Left ventricle myocardium superior (tissue), 1 donor: ENCODE measurements at regions not wholly inside any gene's neighbourhood (a gene's known extent, or its start where the extent isn't known, plus 50 kb on each side); places are given as distances from the start of the nearest gene placed in this dataset.
A peak's percentile ranks its signal among the peaks of the same experiment; 100 is the strongest.

Experiments used
- ATAC-seq: fragments of 200-7000 bp; cut with Tn5 transposase; one replicate; pipeline ENCODE4 v1.9.1; 2020; ENCODE audit warnings: mild to moderate bottlenecking, moderate library complexity
- DNase-seq: peaks from one replicate; pipeline ENCODE4 v3.0.0-alpha.2; 2020
- intact Hi-C: fragments of 100-400 bp; cut with micrococcal nuclease; formaldehyde crosslinking; loops from one replicate; pipeline ENCODE4 v1.11.0; 2022
- donor health status: DM: no; HTN: yes; CAD: no; lungs with severe emphysema.

- intact Hi-C loops, result no loop called here
- ATAC-seq (no peak), DNase-seq (no peak)
Observed at GRCh38 chr7:25536851-25537250, 308.6 kb upstream of the NPVF start.

GRCh38 chr7:25537662-25538375 lies 309.5 kb upstream of the NPVF start:
- DNase-seq, result no peak
- no peak for ATAC-seq
- intact Hi-C loops, result no loop called here

GRCh38 chr7:25541094-25541821 lies 313.0 kb upstream of the NPVF start:
- intact Hi-C loops, result no loop called here
- ATAC-seq (no peak), DNase-seq (no peak)

- ATAC-seq, result no peak
- intact Hi-C loops, result no loop called here
- DNase-seq, result no peak
Observed at GRCh38 chr7:25541877-25542276, 313.6 kb upstream of the NPVF start.

- DNase-seq (no peak), ATAC-seq (no peak)
- intact Hi-C loops, result no loop called here
Observed at GRCh38 chr7:25543210-25543609, 314.9 kb upstream of the NPVF start.

DNA sequence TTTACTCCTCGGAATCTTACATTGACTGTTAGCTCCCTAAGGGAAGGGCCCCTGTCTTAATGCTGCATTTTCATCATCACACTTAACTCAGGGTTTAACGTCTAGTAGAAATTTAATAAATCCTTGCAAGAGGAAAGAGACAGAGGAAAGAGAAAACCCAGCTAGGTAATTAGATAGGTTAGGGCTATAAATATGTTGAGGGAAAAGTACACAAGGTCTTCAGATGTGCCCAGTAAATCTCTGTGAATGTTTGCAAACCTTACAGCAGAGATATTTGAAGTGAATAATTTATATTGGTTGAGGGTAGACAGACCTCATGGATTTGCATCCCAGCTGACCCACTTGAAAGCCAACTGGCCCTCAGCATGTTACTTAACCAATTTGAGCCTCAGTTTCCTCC lies 315.5 kb upstream of the NPVF start:
- intact Hi-C loops, result no loop called here
- DNase-seq (no peak), ATAC-seq (no peak)

GRCh38 chr7:25544254-25544653 lies 316.0 kb upstream of the NPVF start:
- intact Hi-C loops, result no loop called here
- DNase-seq, result no peak
- ATAC-seq, result no peak

- intact Hi-C loops, result no loop called here
- peak; percentile 51 for DNase-seq
- peak; percentile 78 for ATAC-seq
Observed at GRCh38 chr7:25545124-25546008, 317.1 kb upstream of the NPVF start.

GRCh38 chr7:25546306-25546705 lies 318.0 kb upstream of the NPVF start:
- intact Hi-C loops, result no loop called here
- ATAC-seq (no peak), DNase-seq (no peak)

DNA sequence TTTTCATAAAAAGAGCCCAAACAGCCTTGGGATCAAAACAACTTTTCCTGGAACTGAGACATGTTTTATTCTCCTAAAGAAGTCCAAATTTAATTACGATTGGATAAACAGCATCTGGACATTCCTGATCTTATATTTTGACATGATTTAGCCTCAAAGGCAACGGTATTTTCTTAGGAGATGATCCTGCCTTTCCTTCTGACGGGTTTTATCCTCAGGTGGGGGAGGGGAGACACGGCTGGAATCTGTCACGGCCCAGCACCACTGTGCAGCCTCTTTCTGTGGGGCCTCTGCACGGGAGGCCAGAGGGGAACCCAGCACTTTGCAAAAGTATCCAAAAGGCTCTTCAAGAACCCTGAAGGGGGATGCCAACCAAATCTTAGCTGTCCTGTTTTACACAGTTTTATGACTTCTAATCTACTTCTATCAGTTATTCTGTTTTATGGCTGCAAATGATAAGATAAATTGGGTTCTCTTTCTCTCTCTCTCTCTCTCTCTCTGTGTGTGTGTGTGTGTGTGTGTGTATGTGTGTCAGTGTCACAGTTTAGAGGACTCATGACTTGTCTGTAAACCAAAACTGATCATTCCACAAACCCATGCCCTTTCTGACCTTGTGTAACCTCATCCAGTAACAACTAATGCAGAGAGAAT lies 321.1 kb upstream of the NPVF start:
- intact Hi-C loops, result no loop called here
- ATAC-seq (no peak), DNase-seq (no peak)

DNA sequence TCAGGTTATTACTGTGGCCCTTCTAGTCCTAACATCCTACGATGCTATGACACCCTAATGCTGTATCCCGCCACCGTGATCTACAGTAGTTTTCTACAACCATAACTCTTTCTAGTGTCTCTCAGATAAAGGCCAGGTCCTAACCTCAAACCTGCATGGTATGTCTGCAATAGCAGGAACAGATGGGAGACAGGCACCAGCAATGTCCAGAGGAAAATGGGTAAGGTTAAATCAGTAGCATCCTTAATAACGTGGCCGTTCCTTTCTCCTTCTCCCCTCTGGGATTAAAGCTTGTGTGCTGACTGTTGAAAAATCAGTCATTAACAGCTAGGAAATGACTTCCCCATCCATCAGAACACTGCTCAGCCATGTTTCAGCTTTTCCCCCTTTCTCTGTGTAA lies 321.9 kb upstream of the NPVF start:
- DNase-seq, result no peak
- intact Hi-C loops, result no loop called here
- ATAC-seq, result no peak

GRCh38 chr7:25552998-25553397 lies 324.7 kb upstream of the NPVF start:
- no peak for DNase-seq
- peak; percentile 45 for ATAC-seq
- intact Hi-C loops, result no loop called here

DNA sequence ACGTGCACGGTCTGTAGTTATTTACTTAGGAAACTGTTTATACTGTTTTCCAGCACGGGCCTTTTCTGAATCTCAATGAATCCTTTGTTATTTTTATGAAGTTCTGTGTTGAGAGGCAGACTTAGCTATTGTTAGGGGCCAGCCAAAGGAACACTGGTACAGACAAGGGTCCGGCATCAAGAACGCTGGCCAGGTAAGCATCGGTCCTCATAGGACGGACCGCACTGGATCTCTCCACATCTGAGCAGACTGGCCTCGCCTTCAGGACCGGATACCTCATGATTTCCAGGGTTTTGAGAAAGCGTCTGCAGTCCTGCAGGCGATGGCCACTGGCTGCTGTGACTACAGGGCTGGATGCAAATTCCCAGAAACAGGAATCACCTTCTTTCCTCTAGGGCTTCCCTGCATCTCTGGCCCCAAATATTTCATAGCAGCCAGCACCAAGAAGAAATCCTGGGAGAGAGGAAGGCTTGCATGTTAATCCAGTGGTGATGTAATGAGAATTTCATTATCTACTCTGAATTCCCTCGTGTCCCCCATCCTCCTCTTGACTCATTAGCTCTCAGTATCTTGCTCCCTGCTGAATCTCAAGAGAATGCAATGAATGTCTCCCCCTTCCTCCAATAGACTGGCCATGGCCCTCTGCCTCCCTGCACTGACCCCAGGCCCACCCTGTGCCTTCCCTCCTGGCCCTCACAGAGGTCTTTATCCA lies 325.4 kb upstream of the NPVF start:
- DNase-seq (no peak), ATAC-seq (peak; percentile 54)
- intact Hi-C loops, result no loop called here

DNA sequence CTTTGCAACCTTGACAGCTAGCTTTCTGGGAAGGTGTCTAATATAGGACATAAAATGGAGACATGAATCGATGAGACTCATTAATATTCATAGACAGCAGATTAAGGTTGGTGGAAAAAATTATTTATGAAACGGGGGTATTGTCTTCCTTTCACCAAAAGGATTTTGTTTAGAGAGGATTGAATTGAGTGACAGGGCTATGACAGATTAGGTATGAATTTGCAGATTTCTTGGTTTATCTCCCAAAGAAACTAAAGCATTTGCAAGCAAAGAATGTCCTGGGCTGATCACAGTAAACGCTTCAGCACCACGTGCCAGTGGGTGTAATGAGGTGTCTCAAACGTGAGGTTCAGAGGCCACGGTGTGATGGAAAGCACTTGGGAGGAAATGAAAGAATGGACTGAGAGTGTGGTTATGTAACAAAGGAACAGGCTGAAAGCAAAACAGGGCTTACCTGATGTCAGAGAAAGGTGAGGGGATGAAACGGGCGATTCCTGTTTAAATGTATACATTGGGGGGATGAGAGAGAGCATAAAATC lies 329.2 kb upstream of the NPVF start:
- intact Hi-C loops, result no loop called here
- no peak for ATAC-seq
- no peak for DNase-seq

DNA sequence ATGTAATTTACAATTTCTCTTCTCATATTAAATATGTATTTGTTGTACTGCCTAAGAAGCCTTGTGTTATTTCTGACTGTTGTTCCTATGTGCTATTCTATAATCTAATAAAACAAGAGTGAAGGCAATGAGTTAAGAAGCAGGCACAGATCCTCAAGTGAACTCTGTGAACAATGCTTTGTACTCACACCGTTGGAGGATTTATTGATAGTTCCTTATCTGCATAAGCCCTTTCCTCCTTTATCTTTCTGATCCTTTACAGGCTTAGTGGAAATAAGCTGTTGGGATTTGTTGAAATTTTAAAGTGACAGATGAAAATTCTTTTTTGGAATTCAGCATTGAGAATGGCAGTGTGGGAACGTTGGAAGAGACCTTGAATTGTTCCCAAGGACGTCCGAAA lies 329.6 kb upstream of the NPVF start:
- ATAC-seq (no peak), DNase-seq (no peak)
- intact Hi-C loops, result no loop called here

DNA sequence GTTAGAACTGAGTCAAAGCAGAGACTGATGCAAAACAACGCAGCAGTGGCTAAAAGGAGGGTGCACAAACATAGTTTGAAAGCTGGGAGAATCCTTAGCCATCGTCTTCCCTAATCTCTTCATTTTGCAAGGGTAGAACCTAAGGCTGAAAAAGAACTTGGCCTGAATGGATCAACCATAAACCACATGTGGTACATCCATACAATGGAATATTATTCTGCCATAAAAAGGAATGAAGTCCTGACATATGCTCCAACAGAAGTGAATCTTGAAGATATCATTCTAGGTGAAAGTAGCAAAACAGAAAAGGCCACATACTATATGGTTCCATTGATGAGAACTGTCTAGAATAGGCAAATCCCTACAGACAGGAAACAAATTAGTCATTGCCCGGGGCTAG lies 330.3 kb upstream of the NPVF start:
- ATAC-seq (no peak), DNase-seq (no peak)
- intact Hi-C loops, result no loop called here

DNA sequence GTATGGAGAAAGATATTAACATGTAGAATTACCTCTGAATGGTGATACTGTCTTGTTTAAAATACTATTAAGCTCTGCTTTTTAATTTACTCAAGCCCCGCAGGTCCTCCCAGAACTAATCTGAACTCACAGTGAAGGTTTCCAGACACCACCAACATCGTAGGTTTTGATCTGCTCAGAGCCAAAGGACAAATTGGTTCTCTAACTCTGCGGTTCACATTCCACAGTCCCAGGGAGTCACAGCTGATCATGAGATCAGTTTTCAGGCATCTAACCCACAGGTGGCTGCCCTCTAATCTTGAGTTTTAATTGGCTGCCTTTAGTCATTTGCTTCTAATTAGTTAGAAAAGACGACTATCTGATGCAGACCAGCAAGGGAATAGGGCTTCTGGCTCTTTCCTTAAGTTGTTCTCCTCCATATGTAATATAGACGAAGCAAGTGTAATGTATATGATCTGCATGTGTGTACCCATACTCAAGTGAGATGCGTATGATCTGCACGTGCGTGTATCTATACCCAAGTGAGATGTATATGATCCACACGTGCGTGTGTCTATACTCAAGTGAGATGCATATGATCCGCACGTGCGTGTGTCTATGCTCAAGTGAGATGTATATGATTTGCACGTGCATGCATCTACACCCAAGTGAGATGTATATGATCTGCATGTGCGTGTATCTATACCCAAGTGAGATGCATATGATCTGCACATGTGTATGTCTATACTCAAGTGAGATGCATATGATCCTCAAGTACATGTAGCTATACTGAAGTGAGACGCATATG lies 331.5 kb upstream of the NPVF start:
- intact Hi-C loops, result no loop called here
- no peak for DNase-seq
- ATAC-seq, result no peak

- ATAC-seq, result no peak
- DNase-seq, result no peak
- intact Hi-C loops, result no loop called here
Observed at GRCh38 chr7:25562673-25563182, 334.4 kb upstream of the NPVF start.
